Astrocyte (in vitro differentiated cells and primary cell): ENCODE measurements at regions not wholly inside any gene's neighbourhood (a gene's known extent, or its start where the extent isn't known, plus 50 kb on each side); places are given as distances from the start of the nearest gene placed in this dataset.

Experiments
- DNase-seq: peaks from one replicate; pipeline ENCODE4 v3.0.0-alpha.2; 2010; ENCODE audit warnings: low read depth
- FAIRE-seq: peaks from 2 replicates; lab custom pipeline; 2011; peaks lifted over from hg19 to GRCh38; lab: Jason Lieb, UNC
- H2AFZ ChIP-seq: 2 replicates; pipeline ENCODE4 v1.6.0; 2012; ENCODE audit warnings: low read depth, low read length, inconsistent platforms
- H3K27ac ChIP-seq: 2 replicates; pipeline ENCODE4 v1.5.1; 2011; ENCODE audit warnings: low read depth, low read length, inconsistent platforms
- H3K27me3 ChIP-seq: 2 replicates; pipeline ENCODE4 v1.6.0; 2011; ENCODE audit warnings: low read length, inconsistent platforms; ENCODE audit not compliant: insufficient read depth
- H3K36me3 ChIP-seq: 2 replicates; pipeline ENCODE4 v1.5.1; 2011; ENCODE audit warnings: low read length, inconsistent platforms; ENCODE audit not compliant: insufficient read depth
- H3K4me1 ChIP-seq: 2 replicates; pipeline ENCODE4 v1.5.1; 2011; ENCODE audit warnings: low read length, inconsistent platforms; ENCODE audit not compliant: insufficient read depth
- H3K4me2 ChIP-seq: 2 replicates; pipeline ENCODE4 v1.6.0; 2012; ENCODE audit warnings: low read length, inconsistent platforms
- H3K4me3 ChIP-seq: 2 replicates; pipeline ENCODE4 v1.5.1; 2011; ENCODE audit warnings: low read depth, mild to moderate bottlenecking, low read length, inconsistent platforms; ENCODE audit not compliant: insufficient read depth
- H3K79me2 ChIP-seq: 2 replicates; pipeline ENCODE4 v1.6.0; 2012; ENCODE audit warnings: mild to moderate bottlenecking, low read length, inconsistent platforms; ENCODE audit not compliant: insufficient read depth
- H3K9ac ChIP-seq: 2 replicates; pipeline ENCODE4 v1.6.0; 2012; ENCODE audit warnings: mild to moderate bottlenecking, low read length, inconsistent platforms
- H3K9me3 ChIP-seq: 2 replicates; pipeline ENCODE4 v1.5.1; 2012; ENCODE audit warnings: low read depth, mild to moderate bottlenecking, low read length, inconsistent platforms; ENCODE audit not compliant: insufficient read depth
- H4K20me1 ChIP-seq: 2 replicates; pipeline ENCODE4 v1.6.0; 2012; ENCODE audit warnings: low read length, inconsistent platforms; ENCODE audit not compliant: insufficient read depth
- H3K27ac Mint-ChIP-seq: one replicate; pipeline ENCODE4 v1.8.0; 2021; ENCODE audit warnings: mild to moderate bottlenecking, mixed read lengths; ENCODE audit not compliant: unreplicated experiment
- H3K27me3 Mint-ChIP-seq: one replicate; pipeline ENCODE4 v1.8.0; 2021; ENCODE audit warnings: low read depth, mixed read lengths; ENCODE audit not compliant: unreplicated experiment
- H3K36me3 Mint-ChIP-seq: one replicate; pipeline ENCODE4 v1.8.0; 2021; ENCODE audit warnings: low read depth, mixed read lengths; ENCODE audit not compliant: unreplicated experiment
- H3K4me1 Mint-ChIP-seq: one replicate; pipeline ENCODE4 v1.8.0; 2021; ENCODE audit warnings: low read depth, mixed read lengths; ENCODE audit not compliant: unreplicated experiment
- H3K4me3 Mint-ChIP-seq: one replicate; pipeline ENCODE4 v1.8.0; 2021; ENCODE audit warnings: mild to moderate bottlenecking, moderate library complexity, mixed read lengths; ENCODE audit not compliant: unreplicated experiment
- H3K9me3 Mint-ChIP-seq: one replicate; pipeline ENCODE4 v1.8.0; 2021; ENCODE audit warnings: mild to moderate bottlenecking, mixed read lengths; ENCODE audit not compliant: unreplicated experiment
- EZH2 ChIP-seq: IDR thresholded peaks from 2 replicates; pipeline ENCODE4 v1.6.1; 2012; ENCODE audit warnings: mild to moderate bottlenecking, low read length, inconsistent platforms; ENCODE audit not compliant: insufficient read depth
- TF ChIP-seq, protein P1 (sequence below): IDR thresholded peaks from 2 replicates; pipeline ENCODE4 v1.5.1; 2011; ENCODE audit warnings: low read depth, mild to moderate bottlenecking, inconsistent platforms, low read length, moderate library complexity; ENCODE audit not compliant: insufficient read depth

DNA sequence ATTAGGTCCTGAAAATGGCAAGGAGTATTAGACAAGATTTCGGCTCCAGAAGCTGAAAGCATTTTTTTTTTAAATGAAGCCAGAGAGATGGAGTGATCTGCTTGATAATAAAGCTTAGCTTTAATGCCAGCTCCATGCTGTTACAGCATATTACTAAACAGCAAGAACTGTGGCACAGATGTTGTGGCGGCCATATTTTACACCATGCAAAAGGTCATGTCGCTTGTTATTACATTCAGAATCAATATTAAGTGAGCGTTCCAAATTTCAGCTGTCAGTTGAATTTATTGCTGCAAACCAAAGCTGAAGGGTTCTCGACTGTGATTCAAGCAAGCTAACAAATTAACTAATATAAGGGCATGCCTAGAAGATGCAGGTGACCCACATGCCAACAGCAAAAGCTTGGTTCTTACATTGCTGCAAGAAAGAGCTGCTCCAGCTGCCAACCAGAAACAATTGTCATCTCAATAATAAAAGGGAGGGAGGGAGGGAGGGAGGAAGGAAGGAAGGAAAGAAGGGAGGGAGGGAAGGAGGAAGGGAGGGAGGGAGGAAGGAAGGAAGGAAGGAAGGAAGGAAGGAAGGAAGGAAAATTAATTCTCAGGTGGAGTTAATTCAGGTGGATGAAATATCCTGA is 517.7 kb upstream of the WWC1 start:
- no peaks in the 10 kb centered on the region for H3K27me3 ChIP-seq
- H3K27me3 Mint-ChIP-seq, result no peaks in the 10 kb centered on the region
- DNase-seq, result no peak
- H4K20me1 ChIP-seq, result no peaks in the 10 kb centered on the region
- no peaks in the 10 kb centered on the region for H3K79me2 ChIP-seq
- no peak overlapping the region for H3K4me2 ChIP-seq
- no peak for FAIRE-seq
- no peak for TF ChIP-seq EZH2
- TF ChIP-seq, protein P1, sequence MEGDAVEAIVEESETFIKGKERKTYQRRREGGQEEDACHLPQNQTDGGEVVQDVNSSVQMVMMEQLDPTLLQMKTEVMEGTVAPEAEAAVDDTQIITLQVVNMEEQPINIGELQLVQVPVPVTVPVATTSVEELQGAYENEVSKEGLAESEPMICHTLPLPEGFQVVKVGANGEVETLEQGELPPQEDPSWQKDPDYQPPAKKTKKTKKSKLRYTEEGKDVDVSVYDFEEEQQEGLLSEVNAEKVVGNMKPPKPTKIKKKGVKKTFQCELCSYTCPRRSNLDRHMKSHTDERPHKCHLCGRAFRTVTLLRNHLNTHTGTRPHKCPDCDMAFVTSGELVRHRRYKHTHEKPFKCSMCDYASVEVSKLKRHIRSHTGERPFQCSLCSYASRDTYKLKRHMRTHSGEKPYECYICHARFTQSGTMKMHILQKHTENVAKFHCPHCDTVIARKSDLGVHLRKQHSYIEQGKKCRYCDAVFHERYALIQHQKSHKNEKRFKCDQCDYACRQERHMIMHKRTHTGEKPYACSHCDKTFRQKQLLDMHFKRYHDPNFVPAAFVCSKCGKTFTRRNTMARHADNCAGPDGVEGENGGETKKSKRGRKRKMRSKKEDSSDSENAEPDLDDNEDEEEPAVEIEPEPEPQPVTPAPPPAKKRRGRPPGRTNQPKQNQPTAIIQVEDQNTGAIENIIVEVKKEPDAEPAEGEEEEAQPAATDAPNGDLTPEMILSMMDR, result no peak
- no peak overlapping the region for H3K27ac Mint-ChIP-seq
- H3K36me3 Mint-ChIP-seq, result peaks cover 4% of the 10 kb centered on the region
- no peak overlapping the region for H3K27ac ChIP-seq
- H3K9ac ChIP-seq, result no peak overlapping the region
- no peak overlapping the region for H3K4me3 ChIP-seq
- H3K9me3 ChIP-seq, result no peaks in the 10 kb centered on the region
- H3K9me3 Mint-ChIP-seq, result peaks cover 2% of the 10 kb centered on the region
- no peak overlapping the region for H3K4me3 Mint-ChIP-seq
- H2AFZ ChIP-seq, result no peak overlapping the region
- peaks cover 8% of the 10 kb centered on the region for H3K4me1 ChIP-seq
- H3K4me1 Mint-ChIP-seq, result peaks cover 18% of the 10 kb centered on the region
- H3K36me3 ChIP-seq, result no peaks in the 10 kb centered on the region

DNA sequence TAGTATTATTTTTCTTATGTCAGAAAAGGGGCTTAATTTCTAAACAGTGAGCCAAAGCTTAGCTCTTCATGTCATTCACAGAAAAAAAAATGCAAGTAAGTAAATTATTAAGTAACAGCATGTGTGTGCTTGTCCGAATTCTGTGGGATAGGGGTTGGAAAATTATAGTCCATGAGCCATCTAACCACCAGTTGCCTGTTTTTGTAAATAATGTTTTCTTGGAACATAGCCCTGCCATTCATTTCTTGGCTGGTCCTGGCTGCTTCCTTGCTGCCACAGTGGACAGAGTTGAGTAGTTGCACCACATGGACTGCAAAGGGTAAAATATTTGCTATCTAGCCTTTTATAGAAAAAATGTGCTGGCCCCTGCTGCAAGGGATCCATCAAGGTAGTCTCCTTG is 513.7 kb upstream of the WWC1 start:
- Histone ChIP-seq H2AFZ (no peak overlapping the region), H3K4me2 (no peak overlapping the region), H3K4me1 (no peaks in the 10 kb centered on the region), H3K36me3 (no peaks in the 10 kb centered on the region), H3K27ac (no peak overlapping the region), H3K9ac (no peak overlapping the region), H3K27me3 (no peaks in the 10 kb centered on the region), H3K4me3 (no peak overlapping the region), H3K9me3 (no peaks in the 10 kb centered on the region), H3K79me2 (no peaks in the 10 kb centered on the region), H4K20me1 (no peaks in the 10 kb centered on the region)
- H3K27ac Mint-ChIP-seq, result no peak overlapping the region
- H3K27me3 Mint-ChIP-seq, result no peaks in the 10 kb centered on the region
- H3K9me3 Mint-ChIP-seq, result peaks cover 3% of the 10 kb centered on the region
- no peak for FAIRE-seq
- peaks cover 4% of the 10 kb centered on the region for H3K36me3 Mint-ChIP-seq
- TF ChIP-seq, protein P1, result no peak
- no peak for TF ChIP-seq EZH2
- peaks cover 19% of the 10 kb centered on the region for H3K4me1 Mint-ChIP-seq
- H3K4me3 Mint-ChIP-seq, result no peak overlapping the region
- peak; percentile 52 for DNase-seq

DNA sequence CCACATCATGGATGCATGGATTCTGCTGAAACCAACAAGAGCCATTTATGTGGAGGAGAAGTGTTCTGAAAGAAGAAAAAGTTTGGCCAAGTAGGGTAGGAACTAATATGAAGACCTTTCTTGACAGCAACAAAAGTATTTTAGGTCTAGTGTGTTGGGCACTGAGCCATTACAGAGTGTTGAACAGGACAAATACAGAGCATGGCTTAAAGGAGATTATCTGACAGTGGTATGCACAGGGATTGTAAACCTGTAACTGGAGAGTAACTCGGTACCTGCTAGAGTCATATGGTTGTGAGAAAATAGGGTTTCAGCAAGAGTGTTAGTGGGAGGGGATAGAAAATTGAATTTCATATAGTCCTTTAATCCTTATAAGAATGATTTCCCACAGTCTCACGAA is 513.2 kb upstream of the WWC1 start:
- FAIRE-seq (no peak), DNase-seq (no peak)
- Histone ChIP-seq H3K4me2 (no peak overlapping the region), H2AFZ (no peak overlapping the region), H3K9ac (no peak overlapping the region), H3K36me3 (no peaks in the 10 kb centered on the region), H4K20me1 (no peaks in the 10 kb centered on the region), H3K27ac (no peak overlapping the region), H3K4me1 (no peaks in the 10 kb centered on the region), H3K27me3 (no peaks in the 10 kb centered on the region), H3K4me3 (no peak overlapping the region), H3K9me3 (no peaks in the 10 kb centered on the region), H3K79me2 (no peaks in the 10 kb centered on the region)
- H3K4me3 Mint-ChIP-seq, result no peak overlapping the region
- H3K9me3 Mint-ChIP-seq, result peaks cover 3% of the 10 kb centered on the region
- H3K27ac Mint-ChIP-seq, result no peak overlapping the region
- H3K27me3 Mint-ChIP-seq, result no peaks in the 10 kb centered on the region
- H3K4me1 Mint-ChIP-seq, result peaks cover 19% of the 10 kb centered on the region
- no peak for TF ChIP-seq EZH2
- TF ChIP-seq, protein P1, result no peak
- peaks cover 4% of the 10 kb centered on the region for H3K36me3 Mint-ChIP-seq
